HG03097 (cell line): ENCODE measurements at regions not wholly inside any gene's neighbourhood (a gene's known extent, or its start where the extent isn't known, plus 50 kb on each side); places are given as distances from the start of the nearest gene placed in this dataset.

Experiments used
- ATAC-seq: cut with Tn5 transposase; IDR thresholded peaks from one replicate; pipeline ENCODE4 v1.9.1; 2021; ENCODE audit not compliant: unreplicated experiment, low FRiP score

DNA sequence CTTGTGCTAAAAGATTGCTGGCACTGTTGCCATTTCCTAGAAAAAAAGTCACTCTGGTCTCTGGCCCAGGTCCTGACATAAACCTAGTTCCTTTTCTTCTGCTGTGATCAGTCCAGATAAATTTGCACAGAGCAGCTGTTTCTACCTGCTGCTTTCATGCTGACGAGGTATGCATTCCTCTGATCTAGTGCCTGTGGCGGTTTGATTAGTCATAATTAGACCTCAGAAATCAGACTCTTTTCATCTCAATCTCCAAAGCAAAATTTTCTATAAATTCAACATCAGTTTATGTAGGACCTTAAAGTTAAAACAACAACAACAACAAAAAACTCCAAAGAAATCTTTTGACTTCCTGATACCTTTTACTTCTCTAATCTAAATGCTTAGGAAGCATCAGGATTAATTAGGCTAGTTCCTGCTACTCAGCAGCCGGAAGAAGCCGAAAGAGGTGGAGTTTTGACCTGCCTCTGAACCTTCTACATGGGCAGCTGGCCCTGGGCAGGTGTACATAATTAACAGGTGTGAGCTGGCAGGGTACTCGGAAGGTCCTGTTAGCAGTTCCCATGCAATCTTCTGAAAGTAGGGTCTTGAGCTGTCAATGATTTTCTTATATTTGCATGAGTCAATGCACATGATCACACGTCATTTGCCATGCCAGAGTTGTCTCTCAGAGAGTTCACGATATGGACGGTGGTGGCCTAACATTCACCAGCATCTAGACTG, 83.3 kb upstream of the CCDC112 start:
- peak; percentile 63 for ATAC-seq

DNA sequence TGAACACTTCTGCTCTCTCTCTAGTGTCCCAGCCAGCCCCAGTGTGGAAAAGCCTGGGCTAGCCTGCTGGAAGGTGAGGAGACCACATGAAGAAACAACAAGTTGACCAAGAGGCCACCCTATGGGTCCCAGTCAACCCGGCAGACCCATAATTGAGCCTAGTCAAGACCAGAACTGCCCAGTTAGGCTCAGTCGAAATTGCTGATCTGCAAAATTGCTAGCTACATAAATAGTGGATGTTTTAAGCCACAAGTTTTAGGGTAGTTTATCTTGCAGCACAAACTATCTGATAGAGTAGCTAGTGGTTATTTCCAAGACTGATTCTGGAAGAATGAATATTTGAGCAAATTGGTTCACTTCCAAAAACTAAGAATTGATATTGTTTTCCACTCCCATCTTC, 82.3 kb upstream of the CCDC112 start:
- ATAC-seq = no peak

DNA sequence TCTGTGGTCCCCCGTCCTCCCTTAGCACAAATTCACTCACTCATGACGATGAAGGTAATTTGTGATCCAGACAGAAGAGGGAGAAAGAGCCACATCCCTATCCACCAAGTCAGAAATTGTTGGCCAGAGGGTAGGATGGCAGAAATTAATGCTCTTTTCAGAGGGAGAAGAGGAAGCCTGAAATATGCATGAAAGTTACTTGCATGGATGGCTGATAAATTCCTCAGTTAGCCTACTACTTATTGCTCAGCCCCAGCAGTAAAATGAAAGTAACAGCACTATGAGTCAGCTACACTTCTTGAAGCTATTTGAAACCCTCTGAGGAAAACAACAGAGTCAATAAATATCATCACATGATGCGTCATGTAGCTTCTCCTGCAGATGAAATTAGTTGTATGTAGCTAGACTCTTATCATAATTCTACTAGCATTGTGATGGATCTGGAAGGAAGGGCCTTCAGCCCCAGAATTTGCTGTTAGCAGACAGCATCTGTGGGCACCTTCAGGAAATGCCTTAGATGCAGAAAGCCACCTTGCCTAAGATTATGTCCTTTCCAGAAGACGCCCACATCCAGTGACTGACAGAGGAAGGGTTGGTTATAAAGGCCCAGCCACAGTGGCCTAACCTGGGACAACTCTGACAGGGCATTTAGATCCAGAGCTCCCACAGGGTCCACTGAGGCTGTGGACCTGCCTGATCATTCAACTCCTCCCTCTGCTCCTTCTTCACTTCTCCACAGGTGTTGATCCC, 81.2 kb upstream of the CCDC112 start:
- ATAC-seq = peak; percentile 56

DNA sequence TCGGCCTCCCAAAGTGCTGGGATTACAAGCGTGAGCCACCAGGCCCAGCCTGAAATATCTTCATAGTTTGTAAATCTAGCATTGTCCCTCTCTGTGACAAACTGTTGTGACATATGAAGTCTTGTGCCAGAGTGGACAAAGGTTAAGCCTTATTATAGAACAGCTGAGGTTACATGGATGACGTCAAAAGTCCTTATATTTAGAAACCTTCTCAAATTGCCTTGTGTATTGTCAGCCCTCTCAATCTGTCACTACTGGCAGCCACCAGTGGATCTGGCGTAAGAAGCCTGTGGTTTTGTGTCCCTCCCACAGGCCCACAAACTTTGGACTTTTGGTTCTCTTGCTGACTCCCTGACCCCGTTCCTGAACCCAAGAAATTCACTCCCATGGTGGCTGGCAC, 79.4 kb upstream of the CCDC112 start:
- ATAC-seq = no peak

DNA sequence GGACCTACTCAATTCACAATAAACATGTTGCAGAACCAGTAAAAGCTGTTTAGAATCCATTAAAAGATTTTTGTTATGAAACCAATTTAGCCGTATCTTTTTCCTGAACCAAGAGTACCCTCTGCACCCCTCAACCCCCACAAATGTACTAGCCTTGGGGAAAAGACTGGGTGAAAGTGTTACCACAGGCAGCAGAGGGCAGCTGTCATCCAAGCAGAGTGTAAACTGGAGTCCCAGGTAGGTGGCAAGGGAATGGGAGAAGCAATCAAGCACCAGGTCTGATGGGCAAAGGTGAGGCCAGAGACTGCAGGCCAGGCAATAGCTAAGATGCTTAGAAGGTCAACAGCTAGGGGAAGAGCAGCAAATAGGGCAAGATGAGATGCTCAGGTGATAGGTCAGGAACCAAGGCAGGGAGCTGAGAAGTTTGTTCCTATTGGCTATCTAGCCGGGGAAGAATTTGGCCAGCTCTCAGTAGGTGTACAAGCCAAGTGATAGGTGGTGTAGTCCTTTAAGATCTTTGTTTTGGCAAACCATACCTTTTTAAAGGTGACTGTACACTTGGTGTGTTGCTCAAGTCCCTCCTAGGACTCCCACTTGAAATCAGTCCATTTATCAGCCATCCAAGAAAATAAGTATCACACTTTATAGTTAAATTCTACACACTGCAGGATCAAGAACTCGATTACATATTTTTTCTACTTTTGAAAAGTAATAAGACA, 77.8 kb upstream of the CCDC112 start:
- ATAC-seq = no peak

DNA sequence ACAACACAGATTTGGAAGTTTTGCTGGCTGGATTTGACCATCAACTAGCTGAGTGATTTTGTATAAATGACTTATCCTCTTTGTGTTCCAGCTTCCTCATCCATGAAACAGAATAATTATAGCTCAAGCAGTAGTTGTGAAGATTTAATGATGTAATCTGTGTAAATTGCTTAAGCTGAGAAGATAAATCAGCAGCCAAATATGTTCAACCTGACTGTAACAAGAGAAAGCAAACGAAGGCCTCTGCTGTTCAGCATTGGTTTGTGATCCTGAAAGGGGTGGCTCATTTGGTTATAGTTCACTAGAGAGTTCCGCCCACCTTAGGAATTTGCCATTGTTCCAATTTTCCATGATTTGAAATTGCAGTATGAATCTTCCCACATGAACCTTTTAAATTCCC, 75.7 kb upstream of the CCDC112 start:
- ATAC-seq = no peak

DNA sequence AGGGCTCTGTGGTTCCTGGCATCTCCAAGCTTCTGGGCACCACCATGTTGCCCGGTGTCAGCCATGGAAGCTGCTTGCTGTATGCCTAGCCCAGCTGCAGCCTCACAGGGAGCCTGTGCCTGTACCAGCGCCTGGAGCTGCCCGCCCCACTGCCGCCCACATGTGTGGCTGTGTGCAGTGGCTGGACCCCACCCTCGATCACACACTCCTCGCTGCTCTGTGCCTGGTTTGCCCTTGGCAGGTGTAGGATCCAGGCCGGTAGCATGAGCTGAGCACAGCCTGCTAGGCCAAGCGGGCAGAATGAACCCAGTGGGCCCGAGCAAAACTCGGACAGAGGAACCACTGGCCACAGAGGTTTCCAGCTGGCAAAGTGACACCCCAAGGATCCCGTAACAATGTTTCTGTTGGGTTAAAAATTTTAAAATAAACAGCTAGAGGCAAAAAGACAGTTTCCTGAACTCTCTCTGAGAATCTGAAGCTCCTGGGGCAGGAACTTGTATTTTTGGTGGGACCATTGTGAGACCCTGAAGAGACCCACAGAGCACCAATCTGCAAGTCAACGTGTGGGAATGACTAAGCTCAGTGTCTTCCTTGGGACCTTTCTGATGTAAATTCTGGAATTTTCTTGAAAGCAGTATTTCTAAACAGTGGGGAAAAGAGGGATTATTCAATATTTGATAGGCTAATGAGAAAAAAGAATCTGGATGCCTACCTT, 73.1 kb upstream of the CCDC112 start:
- no peak for ATAC-seq

DNA sequence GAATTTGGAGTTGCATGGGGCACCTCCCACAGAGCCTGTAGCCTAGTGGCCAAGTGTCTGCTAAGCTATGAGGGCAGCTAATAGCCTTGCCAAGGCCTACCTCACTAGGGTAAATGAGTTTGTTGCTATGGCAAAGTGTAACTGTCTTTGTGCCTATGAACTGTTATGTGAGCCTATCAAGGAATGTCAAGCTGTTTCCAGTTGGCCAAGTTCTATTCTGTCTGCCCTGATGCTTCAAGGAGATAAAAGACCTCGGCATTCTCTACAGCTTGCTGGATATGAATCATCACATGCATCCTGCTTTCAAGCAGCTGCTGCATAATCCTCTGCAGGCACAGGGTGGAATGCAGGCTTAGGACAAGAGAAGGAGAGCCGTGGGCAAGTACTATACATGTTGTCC, 69.8 kb upstream of the CCDC112 start:
- ATAC-seq = no peak

DNA sequence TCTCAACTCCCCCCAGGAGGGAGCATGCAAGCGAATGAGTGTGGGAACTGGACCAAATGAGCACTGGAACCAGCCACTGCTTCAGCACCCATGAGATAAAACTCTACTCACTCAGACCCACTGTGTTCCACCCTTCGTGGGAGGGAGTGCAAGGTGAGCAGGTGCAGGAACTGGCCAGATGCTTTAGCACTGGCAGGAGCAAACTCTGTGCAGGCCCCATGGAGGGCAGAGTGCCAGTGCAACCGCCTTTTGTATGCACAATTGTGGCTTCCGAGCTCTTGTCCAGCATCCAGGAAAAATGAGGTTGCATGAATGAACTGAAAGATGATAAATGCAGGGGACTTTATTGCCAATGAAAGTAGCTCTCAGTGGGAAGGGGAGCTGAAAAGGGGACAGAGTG, 67.4 kb upstream of the CCDC112 start:
- ATAC-seq = no peak

DNA sequence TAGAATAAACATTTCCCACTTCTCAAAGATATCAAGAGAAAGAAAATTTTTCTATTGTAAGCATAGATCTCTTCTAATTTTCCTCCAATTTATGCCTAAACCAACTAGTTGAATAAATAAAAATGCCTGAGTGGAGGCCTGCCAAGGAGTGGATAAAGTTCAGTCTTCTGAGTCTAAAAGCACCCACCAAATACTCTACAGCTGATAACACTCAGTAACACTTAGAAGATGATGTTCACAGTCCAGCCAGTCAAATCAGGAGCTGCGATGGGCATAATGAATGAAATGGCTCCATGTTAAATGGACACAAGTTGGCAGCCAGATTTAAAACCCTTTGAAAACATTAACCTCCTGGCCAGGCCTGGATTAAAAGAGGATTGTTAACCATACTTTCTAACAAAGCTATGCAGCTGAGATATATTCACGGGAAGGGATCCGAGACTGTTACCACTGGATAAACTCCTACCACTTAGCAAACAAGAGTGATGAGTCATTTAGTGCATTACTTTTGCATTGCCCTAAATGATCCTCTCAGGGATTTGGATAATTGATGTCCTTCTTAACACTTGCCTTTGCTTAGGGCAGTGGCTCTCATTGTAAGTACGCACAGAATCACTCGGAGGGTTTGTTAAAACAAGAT, 63.7 kb upstream of the CCDC112 start:
- no peak for ATAC-seq

DNA sequence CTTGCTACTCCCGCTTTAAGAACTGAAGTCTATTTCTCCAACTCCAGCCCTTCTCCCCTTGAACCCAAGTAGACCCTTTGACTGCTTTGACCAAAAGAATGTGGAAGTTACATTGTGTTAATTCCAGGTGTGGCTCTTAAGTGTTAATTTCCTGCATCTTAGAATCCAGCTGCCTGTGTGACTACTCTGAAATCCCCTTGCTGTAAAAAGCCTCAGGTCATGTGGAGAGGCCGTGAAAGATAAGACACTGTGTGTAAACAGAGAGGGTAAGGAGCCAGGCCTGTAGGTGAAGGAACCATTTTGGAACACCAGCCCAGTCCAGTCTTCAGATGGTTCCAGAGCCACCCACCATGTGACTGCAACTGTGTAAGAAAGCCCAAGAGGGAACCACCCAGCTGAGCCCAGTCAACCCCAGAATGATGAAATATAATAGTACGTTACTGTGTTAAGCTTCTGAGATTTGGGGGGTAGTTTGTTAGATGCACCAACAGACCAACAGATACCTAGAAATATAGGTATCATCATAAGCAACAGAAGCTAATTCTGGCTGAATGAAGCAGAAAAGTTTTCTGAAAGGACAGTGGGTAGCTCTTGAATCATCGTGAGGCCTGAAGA, 59.4 kb upstream of the CCDC112 start:
- no peak for ATAC-seq

DNA sequence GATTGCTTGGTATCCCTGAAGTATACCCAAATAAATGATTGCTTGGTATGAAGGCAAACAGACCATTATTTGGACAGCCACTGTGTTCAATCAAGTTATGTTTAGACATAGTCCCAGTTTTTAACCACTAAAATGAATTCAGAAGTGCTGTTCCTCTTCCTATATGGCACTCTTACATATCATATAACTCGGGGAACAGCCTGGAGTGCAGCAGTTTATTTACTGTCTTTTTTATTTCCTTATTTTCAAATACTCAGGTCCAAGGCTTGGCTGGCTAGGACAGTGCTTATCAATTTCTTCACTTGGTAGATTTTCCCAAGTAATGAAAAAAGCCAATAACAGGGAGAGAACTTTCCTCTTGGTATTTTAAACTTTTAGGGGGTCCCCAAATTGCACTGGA, 58.6 kb upstream of the CCDC112 start:
- ATAC-seq = no peak

DNA sequence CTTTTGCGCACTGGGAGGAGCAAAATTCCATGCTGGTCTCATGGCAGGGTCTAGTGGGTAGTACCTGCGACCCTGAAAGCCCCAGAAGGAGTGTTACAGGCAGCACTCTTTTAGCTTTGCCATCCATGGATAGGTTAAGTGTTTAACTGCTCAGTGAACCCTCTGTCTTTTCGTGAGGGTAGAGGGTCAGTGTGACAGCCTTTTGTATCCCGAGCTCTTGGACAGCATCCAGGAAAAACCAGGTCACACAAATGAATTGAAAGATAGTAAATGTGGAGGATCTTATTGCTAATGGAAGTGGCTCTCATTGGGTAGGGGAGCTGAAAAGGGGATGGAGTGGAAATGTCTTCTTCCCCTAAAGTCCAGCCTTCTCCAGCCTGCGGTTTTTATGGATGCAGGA, 57.8 kb upstream of the CCDC112 start:
- ATAC-seq = no peak

DNA sequence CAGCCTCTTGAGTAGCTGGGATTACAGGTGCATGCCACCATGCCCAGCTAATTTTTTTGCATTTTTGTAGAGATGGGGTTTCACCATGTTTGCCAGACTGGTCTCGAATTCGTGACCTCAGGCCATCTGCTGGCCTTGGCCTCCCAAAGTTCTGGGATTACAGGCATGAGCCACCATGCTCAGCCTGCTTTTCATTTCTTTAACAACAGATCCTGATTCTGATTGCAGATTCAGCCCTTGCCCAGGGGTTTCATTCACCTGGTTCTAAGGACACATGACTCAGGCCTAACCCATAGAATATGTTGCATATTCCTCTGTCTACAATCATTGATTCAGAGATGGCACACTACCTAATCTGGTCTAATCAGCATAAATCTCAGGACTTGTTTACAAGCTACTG, 56.1 kb upstream of the CCDC112 start:
- no peak for ATAC-seq

DNA sequence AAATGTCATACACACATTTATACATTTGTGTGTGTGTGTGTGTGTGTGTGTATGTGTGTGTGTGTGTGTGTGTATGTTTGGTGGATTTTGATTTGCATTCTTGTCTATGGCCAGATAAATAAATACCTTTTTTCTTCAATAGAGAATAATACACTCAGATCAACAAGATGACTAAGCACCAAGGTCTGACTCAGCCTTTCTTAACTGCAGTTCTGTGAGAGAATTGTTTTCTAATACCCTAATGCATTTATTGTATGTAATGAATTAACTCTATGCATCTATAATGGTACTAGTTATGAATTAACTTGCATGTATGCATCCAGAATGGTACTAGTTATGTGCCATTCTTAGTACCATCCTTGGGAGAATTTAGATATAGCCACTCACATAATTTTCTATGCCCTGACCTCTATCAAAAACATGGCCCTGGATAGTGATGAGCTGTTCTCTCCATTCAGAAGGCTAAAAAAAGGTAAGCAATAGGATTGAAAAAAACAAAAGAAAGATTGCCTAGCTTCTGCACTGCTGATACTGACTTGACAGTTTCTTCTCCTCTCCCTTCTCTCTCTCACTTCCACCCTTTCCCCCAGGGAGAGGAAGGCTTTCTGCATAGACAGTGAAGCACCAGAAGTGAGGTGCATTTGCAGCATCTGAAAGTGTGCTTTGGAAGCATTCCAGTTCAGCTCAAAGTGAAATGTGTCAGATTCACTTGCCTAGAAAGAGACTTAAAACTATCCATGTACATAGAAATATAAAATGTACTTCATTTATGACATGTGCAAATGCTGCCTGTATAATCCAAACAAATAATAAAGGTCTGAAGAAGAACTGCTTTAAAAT, 55.1 kb upstream of the CCDC112 start:
- no peak for ATAC-seq

DNA sequence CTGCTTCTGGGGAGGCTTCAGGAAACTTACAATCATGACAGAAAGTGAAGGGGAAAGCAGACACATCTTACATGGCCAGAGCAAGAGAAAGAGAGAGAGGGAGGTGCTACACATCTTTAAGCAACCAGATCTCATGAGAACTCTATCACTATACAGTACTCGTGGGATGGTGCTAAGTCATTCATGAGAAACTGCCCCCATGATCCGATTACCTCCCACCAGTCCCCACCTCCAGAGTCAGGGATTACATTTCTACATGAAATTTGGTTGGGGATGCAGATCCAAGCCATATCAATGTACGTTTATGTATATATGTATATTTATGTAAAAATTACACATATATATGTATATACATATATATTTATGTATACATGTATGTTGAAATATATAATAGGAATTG, 54.4 kb upstream of the CCDC112 start:
- no peak for ATAC-seq

DNA sequence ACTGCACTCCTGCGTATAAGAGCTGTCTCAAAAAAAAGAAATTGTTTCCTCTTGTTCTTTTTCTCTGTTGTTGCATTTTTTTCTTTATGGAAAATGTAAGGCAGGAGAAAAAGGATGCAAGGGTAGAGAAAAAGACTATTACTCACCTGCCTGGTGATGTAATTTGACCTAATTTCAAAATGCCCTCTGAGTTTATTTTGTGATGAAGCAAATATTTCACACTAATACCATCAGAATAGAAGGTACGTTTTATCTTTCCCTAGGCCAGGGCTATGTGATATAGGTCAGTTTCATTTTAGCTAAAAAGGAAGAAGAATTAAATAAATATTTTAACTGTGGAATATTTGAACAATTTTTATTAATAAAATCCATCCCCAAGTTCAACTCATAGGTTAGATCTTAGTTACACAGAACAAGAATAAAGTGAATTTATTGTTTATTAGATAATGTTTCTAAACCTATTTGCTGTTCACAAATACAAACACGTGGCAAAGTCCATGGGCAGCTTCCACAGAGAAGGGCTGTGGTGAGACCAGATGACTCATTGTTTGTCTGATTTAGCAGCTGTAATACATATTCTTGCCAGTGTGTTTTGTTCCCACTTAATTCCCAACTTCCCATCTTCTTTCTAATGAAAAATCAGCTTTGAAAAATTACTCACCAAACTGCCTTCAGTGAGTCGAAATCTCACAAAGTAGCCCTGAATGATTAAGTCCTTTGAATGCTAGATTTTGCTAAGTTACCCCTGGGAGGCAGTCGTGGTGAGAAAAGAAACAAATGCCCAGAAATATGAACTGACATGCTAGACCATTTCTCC, 52.8 kb upstream of the CCDC112 start:
- no peak for ATAC-seq

DNA sequence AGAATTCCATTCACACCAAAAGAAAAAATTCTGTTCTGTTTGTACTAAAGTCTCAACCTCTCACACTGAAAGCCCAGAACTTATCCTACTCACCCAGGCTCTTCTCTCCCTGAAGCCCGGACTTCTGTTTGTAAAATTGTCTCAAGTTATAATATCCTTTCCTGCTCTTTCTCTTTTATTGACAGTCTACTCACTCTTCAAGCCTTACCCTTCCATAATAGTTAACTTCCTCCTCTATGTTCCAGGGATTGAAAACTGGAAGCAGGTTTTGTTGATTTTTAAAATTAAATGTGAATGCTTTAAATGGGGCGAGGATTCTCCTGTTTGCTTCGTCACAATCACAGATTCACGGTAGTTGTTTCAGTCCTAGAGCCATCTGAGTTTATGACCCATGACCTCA, 51.7 kb upstream of the CCDC112 start:
- ATAC-seq = no peak
